Glomerular endothelial cell (primary cell): ENCODE measurements at regions not wholly inside any gene's neighbourhood (a gene's known extent, or its start where the extent isn't known, plus 50 kb on each side); places are given as distances from the start of the nearest gene placed in this dataset.
A peak's percentile ranks its signal among the peaks of the same experiment; 100 is the strongest.

Source experiments
- DNase-seq: peaks from one replicate; pipeline ENCODE4 v3.0.0-alpha.2; 2011; ENCODE audit warnings: low read depth, low spot score; ENCODE audit errors: extremely low read depth

DNA sequence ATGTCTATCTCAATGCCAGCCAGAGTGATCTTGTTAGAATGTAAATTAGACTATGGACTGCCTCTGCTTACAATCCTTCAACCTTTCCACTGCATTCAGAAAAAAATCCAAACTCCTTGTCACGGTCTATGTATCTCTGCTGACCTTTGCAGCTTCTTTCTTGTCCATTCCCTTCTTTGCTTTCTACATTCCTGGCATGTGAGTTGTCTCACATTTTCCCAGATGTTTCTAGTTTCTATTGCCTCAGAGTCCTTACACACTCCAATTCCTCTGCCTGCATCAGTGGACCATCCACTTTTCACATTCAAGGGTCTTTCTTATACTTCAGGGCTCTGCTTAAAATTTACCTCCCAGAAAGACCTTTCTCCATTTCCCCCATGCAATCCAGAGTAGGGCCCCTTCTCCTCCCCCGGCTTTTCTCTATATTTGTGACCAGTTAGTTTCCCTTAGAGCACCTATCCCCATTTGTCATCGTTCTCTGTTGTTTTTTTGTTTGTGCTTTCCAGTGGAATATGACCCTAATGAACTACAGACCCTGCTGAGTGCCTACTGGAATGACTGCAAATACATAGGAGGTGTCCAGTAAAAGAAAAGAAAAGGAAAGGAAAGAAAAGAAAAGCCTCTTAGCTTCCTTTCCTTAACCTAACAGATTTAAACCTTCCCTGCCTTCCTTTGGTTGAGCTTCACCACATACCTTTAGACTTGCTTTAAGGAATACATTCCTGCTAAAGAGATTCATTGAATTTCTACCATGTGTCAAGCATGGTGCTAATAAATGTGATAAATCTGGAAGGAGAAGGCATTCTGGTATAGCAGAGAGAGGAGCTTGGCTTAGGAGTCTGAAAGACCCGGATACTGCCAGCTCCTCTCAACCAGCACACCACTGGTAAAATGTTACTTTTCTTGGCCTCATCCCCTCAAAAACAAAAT lies 102.0 kb downstream of the DIRAS3 start:
- DNase-seq: no peak

DNA sequence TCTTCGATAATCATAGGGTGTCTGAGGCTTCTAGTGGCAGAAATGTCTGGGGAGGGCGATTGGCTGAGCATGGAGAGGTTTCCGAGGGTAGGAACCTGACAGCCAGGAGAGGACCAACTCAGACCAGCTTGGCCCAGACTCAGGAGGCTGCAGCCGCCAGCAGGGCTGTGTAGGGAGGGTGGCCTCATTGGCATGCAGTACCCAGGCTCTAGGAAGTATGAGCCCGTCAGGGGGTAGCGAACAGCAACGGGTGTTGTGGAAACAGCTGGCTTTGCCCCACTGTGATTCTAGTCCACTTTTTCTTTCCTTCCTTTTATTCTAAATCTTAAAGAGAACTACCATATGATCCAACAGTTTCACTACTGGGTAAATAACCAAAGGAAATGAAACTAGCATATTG lies 103.3 kb downstream of the DIRAS3 start:
- no peak for DNase-seq

DNA sequence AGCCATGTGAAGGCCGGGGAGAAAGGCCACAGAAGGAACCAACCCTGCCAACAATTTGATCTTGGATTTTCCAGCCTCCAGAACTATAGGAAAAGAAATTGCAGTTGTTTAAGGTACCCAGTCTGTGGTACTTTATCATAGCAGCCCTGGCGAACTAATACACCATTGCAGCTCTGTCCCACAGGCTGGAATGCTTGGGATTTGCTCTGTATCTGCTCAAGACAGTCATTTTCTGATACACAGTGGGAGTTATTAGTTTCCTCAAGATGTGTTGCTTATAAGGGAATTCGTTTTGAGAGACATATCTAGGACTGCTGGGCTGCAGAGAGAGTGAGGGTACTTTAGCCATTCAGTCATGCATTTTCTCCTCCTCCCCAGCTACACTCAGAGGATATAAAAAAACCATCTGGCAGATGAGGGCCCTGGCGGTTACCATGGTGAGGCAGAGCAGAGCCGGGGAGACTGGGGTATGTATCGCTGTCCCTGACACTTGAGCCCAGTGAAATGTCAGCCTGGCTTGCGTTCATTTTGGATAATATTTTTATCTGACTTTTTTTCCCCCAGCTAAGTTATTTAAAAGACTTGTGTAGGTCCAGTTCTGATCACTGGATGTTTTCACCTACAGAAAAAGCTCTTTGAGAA lies 104.6 kb downstream of the DIRAS3 start:
- no peak for DNase-seq

DNA sequence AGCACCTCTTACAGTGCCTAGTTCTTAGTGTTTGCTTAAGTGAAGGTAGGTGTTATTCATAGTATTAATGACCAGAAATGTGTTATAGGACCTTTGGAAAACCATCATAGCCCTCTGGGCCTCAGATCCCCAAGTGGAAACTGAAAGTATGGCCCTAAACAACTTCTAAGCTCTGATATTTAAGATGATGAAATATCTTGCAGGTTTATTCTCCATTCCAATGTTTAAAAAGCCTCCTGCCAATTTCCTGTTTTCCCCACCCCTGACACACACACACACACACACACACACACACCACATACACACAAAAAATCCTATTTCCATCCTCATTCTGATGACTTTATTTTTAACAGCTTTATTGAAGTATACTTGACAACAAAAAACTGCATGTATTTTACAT lies 108.2 kb downstream of the DIRAS3 start:
- no peak for DNase-seq

DNA sequence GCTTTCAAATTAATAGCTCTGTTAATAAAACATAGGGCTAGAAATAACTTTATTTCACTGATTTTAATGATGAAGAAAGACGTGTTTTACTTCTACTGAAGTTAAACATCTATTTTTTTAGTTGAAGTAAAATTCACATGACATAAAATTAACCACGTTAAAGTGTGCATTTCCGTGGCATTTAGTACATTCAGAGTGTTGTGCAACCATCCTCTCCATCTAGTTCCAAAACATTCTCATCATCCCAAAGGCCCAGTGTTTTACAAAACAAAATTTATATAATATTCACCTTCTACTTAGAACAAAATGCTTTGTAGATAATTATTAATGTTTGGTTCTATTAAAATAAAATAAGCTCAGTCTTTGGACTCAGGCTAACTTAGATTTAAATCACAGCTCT lies 108.5 kb upstream of the GNG12 start:
- no peak for DNase-seq

DNA sequence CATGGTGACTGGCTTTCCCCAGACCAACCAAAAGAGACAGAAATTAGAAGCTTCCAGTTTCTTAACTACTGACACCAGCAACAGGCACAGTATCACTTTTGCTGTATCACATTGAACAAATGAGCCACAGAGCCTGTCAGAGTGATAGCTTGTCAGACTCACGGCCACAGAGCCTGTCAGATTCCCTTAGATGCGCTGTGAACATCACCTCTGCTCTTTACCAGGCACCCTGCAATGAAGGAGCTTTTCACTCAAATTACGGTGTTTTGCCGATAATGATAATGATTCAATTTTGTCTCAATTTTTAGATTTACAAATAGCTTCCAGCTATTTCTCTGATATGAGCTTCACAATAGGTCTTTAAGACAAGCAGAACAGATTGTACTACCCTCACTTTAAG lies 107.9 kb upstream of the GNG12 start:
- DNase-seq: no peak

DNA sequence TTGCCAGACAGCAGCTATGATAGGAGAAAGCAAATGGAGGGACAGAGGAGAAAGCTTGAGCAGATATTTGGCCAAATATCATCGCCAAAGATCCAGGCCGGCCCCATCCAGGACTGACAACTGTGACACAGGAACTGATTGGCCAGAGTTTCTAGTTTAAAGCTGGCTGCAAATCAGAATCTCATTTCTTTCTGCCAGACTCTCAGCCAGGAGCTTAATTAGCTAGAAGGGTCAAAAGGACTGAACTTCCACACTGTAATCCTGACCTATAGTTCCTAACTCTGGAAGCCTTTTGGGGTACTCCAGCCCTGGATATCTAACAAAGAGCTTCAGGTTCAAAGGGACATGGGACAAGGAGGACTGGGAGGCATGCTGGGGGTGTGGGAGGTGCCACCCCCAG lies 106.7 kb upstream of the GNG12 start:
- no peak for DNase-seq

DNA sequence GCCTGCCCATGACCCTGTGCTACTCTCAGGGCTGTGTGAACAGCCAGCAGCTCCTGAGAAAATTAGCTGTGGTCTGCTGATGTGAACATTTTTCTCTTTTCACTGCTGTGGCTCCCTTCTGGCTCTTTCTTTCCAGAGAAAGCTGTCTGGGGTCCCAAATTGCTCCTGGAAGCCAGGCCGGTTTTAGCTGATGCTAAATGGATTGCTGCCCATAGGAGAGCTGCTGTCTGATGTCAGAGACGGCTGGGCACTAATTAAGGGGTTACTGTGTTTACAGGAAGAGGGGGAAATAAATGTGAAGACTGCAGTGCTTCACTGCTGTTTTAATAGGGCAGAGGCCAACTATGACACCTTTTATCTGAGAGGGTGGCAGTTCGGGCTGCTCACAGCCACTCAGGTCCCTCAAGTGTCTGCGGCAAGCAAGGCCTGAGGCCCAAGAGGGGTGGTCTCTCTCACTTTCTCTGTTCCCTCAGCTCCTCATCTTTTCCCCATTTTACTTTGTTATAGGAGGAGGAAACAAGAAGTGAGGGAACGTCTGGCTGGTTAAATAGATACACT lies 106.0 kb upstream of the GNG12 start:
- DNase-seq: no peak

DNA sequence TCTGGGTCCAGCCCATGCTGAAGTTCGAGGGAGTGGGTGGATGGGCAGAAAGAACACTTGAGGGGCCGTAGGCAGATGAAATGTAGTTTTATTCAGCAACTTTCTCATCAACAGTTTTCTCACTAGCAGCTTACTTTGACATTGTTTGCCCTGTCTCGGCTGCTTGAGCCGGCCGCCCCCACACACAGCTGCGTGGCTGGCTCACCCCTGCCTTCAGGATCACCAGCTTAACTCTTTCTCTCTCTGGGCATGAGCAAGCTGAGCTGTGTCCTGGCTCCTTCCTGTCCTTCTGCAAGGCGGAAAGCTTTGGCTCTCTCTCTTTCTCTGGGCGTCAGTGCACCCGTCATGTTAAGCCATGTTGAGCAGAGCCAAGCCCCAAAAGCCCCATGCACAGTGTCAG lies 104.4 kb upstream of the GNG12 start:
- DNase-seq: no peak

DNA sequence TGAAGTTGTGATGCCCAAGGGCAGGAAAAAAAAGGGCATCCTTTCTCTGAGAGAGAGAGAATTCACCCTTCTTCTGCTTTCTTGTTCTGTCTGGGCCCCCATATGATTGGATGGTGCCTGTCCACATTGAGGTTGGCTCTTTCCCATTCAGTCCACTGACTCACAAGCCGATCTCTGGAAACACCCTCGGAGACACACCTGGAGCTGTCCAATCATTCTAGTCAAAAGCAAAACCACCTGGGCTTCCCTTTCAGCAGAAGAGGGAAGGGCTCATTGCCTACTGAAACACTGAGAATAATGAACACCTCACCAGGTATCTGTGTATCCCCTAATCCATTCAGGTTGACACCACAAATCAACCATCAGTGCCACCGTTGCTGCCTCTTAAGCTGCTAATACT lies 103.7 kb upstream of the GNG12 start:
- no peak for DNase-seq

DNA sequence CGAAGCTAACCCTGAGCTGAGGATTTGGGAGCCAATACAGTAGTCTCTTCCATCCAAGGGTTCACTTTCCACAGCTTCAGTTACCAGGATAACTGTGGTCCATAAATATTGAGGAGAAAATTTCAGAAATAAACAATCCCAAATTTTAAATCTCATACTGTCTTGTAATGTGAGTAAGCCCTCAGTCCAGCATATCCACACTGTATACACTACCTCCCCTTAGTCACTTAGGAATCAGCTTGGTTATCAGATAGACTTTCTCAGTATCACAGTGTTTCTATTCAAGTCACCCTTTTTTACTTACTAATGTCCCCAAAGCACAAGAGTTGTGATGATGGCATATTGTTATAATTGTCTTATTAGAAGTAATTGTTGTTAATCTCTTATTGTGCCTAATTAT lies 102.3 kb upstream of the GNG12 start:
- DNase-seq: no peak

DNA sequence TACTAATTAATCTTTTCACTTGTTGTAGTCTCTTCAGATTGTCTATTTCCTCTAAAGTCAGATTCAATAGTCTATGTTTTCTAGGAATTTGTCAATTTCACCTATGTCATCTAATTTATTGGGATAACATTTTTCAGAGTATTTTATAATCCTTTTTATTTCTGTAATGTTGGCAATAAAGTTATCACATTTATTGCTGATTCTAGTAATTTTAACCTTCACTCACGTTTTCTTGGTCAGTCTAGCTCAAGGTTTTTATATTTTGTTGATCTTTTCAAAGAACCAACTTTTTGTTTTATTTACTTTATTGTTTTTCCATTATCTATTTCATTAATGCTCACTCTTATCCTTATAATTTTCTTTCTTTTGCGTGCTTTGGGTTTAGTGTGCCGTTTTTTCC lies 97.9 kb upstream of the GNG12 start:
- no peak for DNase-seq

DNA sequence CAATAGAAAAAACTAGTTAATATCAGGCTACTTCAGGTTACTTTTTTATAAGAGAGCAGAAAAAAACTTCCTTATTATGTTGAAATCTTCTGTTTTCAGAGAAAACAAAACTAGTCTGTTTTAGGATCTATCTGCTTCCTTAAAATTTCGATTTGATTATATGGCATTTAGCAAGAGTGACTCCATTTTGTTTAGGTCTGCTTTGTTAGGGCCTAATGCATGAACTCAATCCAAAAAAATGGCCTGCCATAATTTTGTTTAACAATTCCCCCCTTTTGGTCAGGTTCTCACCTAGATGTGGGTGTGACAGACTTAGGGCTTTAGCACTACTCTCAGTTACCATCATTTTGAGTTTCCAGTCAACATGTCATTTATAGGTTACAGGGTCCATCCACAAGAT lies 89.8 kb upstream of the GNG12 start:
- DNase-seq: no peak

DNA sequence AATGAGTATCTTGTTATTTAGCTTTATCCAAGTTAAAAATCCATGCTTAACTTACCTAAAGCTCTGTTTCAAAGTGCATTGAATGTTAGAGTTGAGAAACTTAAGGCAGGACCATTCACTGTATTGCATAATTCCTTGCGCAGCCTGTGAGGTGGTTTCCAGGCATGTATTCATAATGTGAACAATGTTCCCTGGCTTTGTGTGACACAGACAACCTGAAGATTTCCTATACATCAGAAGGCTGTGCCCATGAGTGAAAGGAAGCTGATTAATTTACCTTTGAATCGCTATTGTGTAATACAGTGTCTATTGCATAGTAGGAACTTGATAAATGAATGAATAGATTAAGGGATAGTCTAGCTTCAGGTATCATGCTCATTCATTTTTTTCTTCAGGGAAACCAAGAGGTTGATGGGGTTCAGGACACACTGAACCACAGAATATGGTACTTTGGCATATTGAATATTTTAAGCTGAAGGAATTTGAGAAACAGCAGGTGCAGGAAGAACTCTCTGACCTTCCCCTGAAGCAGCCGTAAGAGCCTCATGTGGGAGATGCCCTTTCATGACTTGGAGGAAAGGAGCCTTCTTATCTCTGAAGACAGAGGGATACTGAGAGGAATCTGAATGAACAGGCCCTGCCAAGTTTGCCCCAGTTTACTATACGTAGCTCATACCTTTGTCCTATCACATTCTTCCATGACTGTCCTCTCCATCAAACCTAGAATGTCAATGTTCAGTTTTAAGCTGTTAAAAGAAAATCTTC lies 88.6 kb upstream of the GNG12 start:
- peak; percentile 34 for DNase-seq

DNA sequence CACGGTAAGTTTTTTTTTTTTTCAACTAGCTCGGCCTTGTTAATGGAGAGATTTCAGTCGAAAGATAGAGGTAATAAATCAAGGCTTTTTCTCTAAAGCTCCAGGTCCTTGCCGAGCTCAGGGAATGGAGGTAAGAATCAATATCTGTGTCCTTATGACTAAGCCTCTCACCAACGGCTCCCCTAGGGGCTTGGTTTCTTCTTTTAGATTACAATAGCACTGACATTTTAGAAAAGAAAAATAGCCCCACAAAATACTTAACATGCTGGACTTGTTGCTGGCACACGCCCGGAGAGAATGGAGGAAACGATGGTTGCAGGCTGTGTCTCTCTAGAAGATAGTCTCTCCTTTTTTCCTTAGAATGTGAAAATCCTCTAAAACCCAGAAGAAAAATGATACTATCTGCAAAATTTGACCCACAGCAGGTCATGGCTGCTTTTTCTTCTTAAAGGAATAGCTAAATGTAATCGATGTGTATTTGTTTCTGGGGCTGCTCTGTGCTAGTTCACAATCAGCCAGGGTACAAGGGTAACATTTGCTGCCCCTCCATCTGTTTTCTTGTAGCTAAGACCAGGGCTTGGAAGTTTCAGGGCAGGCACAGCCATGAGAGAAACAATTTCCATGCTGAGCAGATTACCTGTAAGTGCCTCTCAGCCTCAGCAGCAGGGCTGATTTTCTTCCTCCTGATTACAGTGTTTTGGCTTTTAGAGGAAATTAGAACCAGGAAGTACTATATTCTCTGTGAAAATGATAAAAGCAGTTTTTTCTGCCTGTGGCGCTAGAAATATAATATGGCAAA lies 86.2 kb upstream of the GNG12 start:
- DNase-seq: no peak

DNA sequence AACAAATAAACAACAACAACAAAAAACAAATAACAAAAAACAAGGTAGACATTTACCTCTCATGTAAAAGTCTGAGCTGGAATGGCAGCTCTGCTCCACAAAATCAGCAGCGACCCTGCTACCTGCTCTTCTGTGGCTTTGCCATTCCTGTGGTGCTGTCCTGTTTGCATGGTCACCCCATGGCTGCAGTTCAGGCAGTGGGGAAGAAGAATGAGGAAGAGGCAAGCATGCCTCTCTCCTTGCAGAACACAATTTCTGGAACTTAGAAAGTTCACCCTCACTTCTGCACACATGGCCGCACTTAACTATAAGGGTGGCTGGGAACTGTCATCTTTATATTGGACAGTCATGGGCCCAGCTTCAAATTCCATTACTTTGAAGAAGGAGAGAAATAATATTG lies 84.8 kb upstream of the GNG12 start:
- DNase-seq: no peak

DNA sequence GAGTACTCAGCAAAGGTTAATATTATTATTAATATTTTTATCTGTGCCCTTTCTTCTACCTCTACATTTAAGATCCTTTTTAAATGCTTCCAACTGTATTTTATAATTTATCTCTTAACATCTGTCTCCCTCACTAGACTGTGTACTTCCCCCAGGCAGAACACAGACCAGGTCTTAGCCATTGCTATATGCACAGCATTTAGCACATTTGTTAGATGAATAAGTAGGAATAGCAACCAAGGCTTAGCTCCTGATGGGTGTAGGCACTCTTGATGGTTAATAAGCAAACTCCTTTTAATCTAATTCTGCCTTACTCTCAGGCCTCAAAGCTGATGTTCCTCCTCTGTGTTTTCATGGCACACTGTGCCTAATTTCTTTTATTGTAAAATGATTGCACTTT lies 83.7 kb upstream of the GNG12 start:
- no peak for DNase-seq

DNA sequence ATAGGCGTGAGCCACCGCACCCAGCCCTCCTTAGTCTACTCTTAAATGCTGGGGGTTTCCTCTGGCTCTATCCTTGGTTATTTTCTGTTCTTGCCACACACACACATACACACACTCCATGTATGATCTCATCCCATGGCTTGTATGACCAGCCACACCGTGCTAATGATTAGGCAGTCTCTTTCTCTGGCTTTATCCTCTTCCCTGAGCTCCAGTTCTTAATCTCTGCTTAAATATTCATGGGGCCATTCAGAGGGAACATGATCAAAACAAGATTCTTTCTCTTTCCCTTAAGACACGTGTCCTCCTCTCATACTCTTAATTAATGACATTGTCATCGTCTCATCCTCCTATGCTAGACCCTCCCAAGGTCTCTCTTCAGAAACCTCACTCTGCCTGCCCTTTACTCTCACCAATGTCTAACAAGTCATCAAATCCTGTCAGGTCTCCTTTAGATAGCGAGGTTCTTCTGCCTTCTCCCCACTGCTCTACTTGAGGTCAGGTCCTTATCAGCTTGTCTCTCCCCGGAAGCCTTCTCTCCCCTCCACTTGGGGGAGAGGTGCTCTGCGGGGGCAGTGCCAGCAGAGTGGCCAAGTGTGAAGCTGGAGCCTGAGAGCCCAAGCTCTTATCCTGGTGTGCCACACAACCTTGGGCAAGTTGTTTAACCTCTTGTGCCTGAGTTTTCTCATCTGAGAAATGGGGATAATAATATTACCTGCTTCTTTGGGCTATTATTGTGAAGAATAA lies 83.0 kb upstream of the GNG12 start:
- DNase-seq: no peak

DNA sequence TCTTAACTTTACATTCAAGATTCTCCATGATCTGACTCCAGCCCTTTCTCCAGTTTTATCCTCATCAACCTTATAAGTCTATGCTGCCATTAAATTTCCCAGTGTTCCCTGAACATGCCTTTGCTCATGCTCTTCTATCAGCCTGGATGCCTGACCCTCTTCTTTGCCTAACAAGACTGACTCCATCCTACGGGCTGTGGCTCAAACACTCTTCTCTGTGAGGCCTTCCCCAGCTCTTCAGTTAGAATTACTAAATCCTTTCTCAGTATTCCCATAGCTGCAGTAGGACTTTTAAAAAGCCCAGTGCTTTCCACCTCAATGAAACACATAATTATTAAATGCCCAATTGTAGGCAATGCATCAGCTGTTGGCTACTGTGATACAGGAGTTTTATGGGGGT lies 76.5 kb upstream of the GNG12 start:
- no peak for DNase-seq
